ENCODE measurements at regions not wholly inside any gene's neighbourhood (a gene's known extent, or its start where the extent isn't known, plus 50 kb on each side); places are given as distances from the start of the nearest gene placed in this dataset.
"Not testable (repeated sequence)": the region's sequence is repeated elsewhere in the genome, so short reads cannot be mapped to it uniquely, and the experiment has no call there.

DNA sequence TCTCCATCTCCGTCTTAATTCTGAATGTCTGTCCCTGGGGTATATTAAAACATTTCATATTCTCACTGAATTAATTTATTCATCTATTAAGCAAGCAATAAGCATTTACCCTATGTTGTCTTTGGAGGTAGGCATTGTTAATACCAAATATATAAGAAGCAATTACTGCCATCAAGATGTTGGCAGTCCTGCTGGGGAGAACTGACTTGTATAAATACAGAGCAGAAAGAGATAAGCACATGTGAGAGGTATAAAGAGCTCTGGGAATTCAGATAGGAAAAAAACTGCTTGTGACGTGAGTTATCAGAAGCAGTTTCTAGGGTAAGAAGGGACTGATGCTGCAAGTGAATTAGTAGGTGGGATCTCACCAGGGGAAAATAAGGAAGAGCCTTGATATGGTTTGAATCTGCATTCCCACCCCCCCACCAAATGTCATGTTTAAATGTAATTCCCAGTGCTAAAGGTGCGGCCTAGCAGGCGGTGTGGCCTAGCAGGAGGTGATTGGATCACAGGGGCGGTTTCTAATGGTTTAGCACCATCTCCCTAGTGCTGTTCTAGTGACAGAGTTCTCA lies 286.8 kb downstream of the RAD51AP2 start:
- Mint-ChIP-seq H3K36me3 (ENCODE audit: low read depth) (no peaks in the 10 kb centered on the region), H3K9me3 (no peaks in the 10 kb centered on the region), H3K4me1 (ENCODE audit: low read depth) (no peaks in the 10 kb centered on the region), H3K4me3 (no peak overlapping the region), H3K27ac (no peak overlapping the region), H3K27me3 (ENCODE audit: low read depth) (no peaks in the 10 kb centered on the region)
- no peak for DNase-seq
- intact Hi-C loops (cut with micrococcal nuclease) = no loop called here
- CTCF ChIA-PET = no interaction called here

GRCh38 chr2:17229414-17229813 lies 288.8 kb downstream of the RAD51AP2 start:
- H3K4me1 Mint-ChIP-seq (ENCODE audit: low read depth) = no peaks in the 10 kb centered on the region
- no peaks in the 10 kb centered on the region for H3K27me3 Mint-ChIP-seq (ENCODE audit: low read depth)
- DNase-seq = no peak
- intact Hi-C loops (cut with micrococcal nuclease) = no loop called here
- CTCF ChIA-PET = no interaction called here
- peaks cover 4% of the 10 kb centered on the region for H3K9me3 Mint-ChIP-seq
- H3K36me3 Mint-ChIP-seq (ENCODE audit: low read depth) = no peaks in the 10 kb centered on the region
- no peak overlapping the region for H3K4me3 Mint-ChIP-seq
- H3K27ac Mint-ChIP-seq = no peak overlapping the region

DNA sequence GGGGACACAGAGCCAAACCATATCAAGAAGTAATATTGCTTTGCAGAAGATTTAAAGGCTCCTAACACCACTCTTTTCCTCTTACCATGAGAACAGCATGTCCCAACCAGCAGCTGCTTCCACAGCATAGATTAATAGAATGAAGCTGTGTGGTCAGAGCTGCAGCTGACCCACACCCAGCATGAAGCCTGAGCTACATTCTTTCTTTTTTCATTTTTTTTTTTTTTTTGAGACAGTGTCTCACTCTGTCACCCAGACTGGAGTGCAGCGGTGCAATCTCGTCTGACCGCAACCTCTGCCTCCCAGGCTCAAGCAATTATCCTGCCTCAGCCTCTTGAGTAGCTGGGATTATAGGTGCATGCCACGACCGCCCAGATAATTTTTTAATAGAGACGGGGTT lies 289.8 kb downstream of the RAD51AP2 start:
- Mint-ChIP-seq H3K4me1 (ENCODE audit: low read depth) (no peaks in the 10 kb centered on the region), H3K9me3 (peaks cover 6% of the 10 kb centered on the region), H3K27me3 (ENCODE audit: low read depth) (no peaks in the 10 kb centered on the region), H3K36me3 (ENCODE audit: low read depth) (no peaks in the 10 kb centered on the region), H3K27ac (no peak overlapping the region), H3K4me3 (no peak overlapping the region)
- CTCF ChIA-PET = no interaction called here
- no peak for DNase-seq
- intact Hi-C loops (cut with micrococcal nuclease) = no loop called here

DNA sequence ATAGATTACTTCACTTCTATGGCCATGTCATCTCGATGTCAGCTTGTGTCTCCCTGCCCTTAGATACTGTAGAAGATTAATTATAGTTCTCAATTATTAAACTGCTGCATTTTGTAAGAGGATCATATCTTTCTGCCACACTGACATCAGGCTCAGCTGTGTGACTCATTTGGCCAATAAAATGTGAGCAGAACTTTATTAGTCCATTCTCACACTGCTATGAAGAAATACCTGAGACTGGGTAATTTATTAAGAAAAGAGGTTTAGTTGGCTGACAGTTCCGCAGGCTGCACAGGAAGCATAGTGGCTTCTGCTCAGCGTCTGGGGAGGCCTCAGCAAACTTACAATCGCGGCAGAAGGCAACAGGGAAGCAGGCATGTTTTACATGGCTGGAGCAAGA lies 290.4 kb downstream of the RAD51AP2 start:
- CTCF ChIA-PET = no interaction called here
- intact Hi-C loops (cut with micrococcal nuclease) = no loop called here
- Mint-ChIP-seq H3K36me3 (ENCODE audit: low read depth) (no peaks in the 10 kb centered on the region), H3K4me1 (ENCODE audit: low read depth) (no peaks in the 10 kb centered on the region), H3K27me3 (ENCODE audit: low read depth) (no peaks in the 10 kb centered on the region), H3K27ac (no peak overlapping the region), H3K9me3 (peaks cover 6% of the 10 kb centered on the region), H3K4me3 (no peak overlapping the region)
- no peak for DNase-seq

DNA sequence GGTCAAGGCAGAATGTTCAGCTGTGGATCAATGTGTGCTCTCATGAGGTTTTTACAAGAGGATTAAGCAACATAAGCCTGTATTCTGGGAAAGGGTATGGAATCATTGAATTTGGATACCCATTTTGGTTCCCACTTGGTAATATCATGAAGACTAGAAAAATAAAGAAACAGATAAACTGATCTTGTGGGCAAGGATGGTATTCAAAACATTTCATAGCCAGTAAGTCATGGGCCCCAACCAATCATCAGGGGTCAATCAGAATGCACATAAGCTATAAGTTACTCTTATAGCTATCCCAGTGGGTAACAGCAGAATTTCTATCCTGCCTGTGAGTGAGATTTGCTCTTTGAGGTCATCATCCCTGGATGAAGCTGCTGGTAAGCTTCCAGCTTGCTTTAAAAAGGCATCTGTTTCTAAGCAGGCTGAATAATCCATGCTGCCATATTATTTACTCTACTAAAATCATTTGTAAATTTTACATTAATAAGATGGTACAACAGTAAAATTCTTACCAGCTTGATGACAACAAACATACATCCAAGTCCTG lies 291.2 kb downstream of the RAD51AP2 start:
- no peak overlapping the region for H3K4me3 Mint-ChIP-seq
- H3K9me3 Mint-ChIP-seq = peaks cover 6% of the 10 kb centered on the region
- H3K27me3 Mint-ChIP-seq (ENCODE audit: low read depth) = no peaks in the 10 kb centered on the region
- CTCF ChIA-PET = no interaction called here
- no peaks in the 10 kb centered on the region for H3K4me1 Mint-ChIP-seq (ENCODE audit: low read depth)
- no peaks in the 10 kb centered on the region for H3K36me3 Mint-ChIP-seq (ENCODE audit: low read depth)
- intact Hi-C loops (cut with micrococcal nuclease) = no loop called here
- H3K27ac Mint-ChIP-seq = no peak overlapping the region
- DNase-seq = no peak

- CTCF ChIA-PET = interaction anchor here (0.6 kb wide), 1 partner anchor 38 kb away, joined by 4 read pairs; no protein-coding TSS in a partner anchor
- intact Hi-C loops (cut with micrococcal nuclease) = no loop called here
- Mint-ChIP-seq H3K36me3 (ENCODE audit: low read depth) (no peaks in the 10 kb centered on the region), H3K4me1 (ENCODE audit: low read depth) (no peaks in the 10 kb centered on the region), H3K27me3 (ENCODE audit: low read depth) (no peaks in the 10 kb centered on the region), H3K27ac (no peak overlapping the region), H3K4me3 (no peak overlapping the region), H3K9me3 (peaks cover 6% of the 10 kb centered on the region)
- no peak for DNase-seq
Measured at GRCh38 chr2:17223211-17223610, 295.0 kb downstream of the RAD51AP2 start.

DNA sequence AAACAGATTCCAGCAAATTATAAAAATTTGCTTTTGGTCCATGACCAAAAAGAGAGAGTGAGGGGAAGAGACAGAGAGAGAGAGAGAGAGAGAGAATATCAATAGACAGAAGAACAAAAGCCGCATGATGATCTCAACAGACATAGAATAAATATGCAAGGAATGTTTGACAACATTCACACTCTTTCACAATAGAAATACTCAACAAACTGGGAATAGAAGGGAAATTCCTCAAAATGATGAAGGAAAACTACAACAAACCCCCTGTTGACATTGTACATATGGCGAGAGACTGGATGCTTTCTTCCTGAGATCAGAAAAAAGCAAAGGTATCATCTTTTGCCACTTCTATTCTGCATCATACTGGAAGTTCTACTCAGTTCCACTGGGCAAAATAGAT lies 309.7 kb downstream of the RAD51AP2 start:
- H3K27me3 Mint-ChIP-seq (ENCODE audit: low read depth) = no peaks in the 10 kb centered on the region
- H3K4me1 Mint-ChIP-seq (ENCODE audit: low read depth) = no peaks in the 10 kb centered on the region
- intact Hi-C loops (cut with micrococcal nuclease) = no loop called here
- CTCF ChIA-PET = no interaction called here
- no peak for DNase-seq
- H3K27ac Mint-ChIP-seq = no peak overlapping the region
- H3K36me3 Mint-ChIP-seq (ENCODE audit: low read depth) = no peaks in the 10 kb centered on the region
- peaks cover 7% of the 10 kb centered on the region for H3K9me3 Mint-ChIP-seq
- H3K4me3 Mint-ChIP-seq = no peak overlapping the region

GRCh38 chr2:17206771-17207170 lies 311.5 kb downstream of the RAD51AP2 start:
- H3K36me3 Mint-ChIP-seq (ENCODE audit: low read depth) = no peaks in the 10 kb centered on the region
- no peaks in the 10 kb centered on the region for H3K27me3 Mint-ChIP-seq (ENCODE audit: low read depth)
- H3K4me3 Mint-ChIP-seq = no peak overlapping the region
- peaks cover 4% of the 10 kb centered on the region for H3K9me3 Mint-ChIP-seq
- CTCF ChIA-PET = no interaction called here
- no peak overlapping the region for H3K27ac Mint-ChIP-seq
- intact Hi-C loops (cut with micrococcal nuclease) = no loop called here
- no peaks in the 10 kb centered on the region for H3K4me1 Mint-ChIP-seq (ENCODE audit: low read depth)
- no peak for DNase-seq

DNA sequence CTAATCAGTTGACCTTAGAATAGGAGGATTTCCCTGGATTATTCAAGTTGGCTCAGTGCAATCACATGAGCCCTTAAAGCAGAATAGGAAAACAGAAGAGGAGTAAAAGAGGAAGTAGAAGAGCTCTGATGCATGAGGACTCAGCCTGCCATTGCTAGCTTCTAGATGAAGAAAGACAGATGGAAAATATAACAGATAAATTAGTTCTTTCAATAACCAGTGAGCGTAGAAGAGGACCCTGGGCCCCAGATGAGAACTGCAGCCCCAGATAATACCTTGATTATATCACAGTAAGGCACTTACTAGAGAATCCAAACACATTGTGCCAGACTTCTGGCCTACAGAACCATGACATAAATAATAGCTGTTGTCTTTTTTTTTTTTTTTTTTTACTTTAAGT lies 314.0 kb downstream of the RAD51AP2 start:
- H3K27me3 Mint-ChIP-seq (ENCODE audit: low read depth); H3K4me3 Mint-ChIP-seq; H3K4me1 Mint-ChIP-seq (ENCODE audit: low read depth); intact Hi-C loops (cut with micrococcal nuclease); DNase-seq; H3K27ac Mint-ChIP-seq; CTCF ChIA-PET; H3K36me3 Mint-ChIP-seq (ENCODE audit: low read depth); H3K9me3 Mint-ChIP-seq: not testable (repeated sequence)

DNA sequence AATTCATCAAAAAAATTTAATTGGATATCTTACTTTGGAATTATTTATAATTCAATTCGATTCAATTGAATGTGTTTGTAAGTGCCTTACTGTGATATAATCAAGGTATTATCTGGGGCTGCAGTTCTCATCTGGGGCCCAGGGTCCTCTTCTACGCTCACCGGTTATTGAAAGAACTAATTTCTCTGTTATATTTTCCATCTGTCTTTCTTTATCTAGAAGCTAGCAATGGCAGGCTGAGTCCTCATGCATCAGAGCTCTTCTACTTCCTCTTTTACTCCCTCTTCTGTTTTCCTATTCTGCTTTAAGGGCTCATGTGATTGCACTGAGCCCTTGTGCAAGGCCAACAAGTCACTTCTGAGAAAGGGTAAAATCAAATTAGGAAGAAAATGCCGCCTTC lies 315.6 kb downstream of the RAD51AP2 start:
- H3K27ac Mint-ChIP-seq; H3K36me3 Mint-ChIP-seq (ENCODE audit: low read depth); CTCF ChIA-PET; H3K9me3 Mint-ChIP-seq; H3K27me3 Mint-ChIP-seq (ENCODE audit: low read depth); DNase-seq; H3K4me3 Mint-ChIP-seq; H3K4me1 Mint-ChIP-seq (ENCODE audit: low read depth); intact Hi-C loops (cut with micrococcal nuclease): not testable (repeated sequence)

- no peaks in the 10 kb centered on the region for H3K36me3 Mint-ChIP-seq (ENCODE audit: low read depth)
- intact Hi-C loops (cut with micrococcal nuclease) = no loop called here
- H3K4me1 Mint-ChIP-seq (ENCODE audit: low read depth) = no peaks in the 10 kb centered on the region
- CTCF ChIA-PET = no interaction called here
- H3K4me3 Mint-ChIP-seq = no peak overlapping the region
- H3K27ac Mint-ChIP-seq = no peak overlapping the region
- no peaks in the 10 kb centered on the region for H3K27me3 Mint-ChIP-seq (ENCODE audit: low read depth)
- no peak for DNase-seq
- H3K9me3 Mint-ChIP-seq = peaks cover 3% of the 10 kb centered on the region
Measured at GRCh38 chr2:17199741-17200140, 318.5 kb downstream of the RAD51AP2 start.

- H3K27ac Mint-ChIP-seq = no peak overlapping the region
- CTCF ChIA-PET = no interaction called here
- no peaks in the 10 kb centered on the region for H3K9me3 Mint-ChIP-seq
- no peaks in the 10 kb centered on the region for H3K27me3 Mint-ChIP-seq (ENCODE audit: low read depth)
- no peak for DNase-seq
- no peaks in the 10 kb centered on the region for H3K36me3 Mint-ChIP-seq (ENCODE audit: low read depth)
- H3K4me3 Mint-ChIP-seq = no peak overlapping the region
- intact Hi-C loops (cut with micrococcal nuclease) = no loop called here
- H3K4me1 Mint-ChIP-seq (ENCODE audit: low read depth) = no peaks in the 10 kb centered on the region
Measured at GRCh38 chr2:17196380-17196779, 321.9 kb downstream of the RAD51AP2 start.

DNA sequence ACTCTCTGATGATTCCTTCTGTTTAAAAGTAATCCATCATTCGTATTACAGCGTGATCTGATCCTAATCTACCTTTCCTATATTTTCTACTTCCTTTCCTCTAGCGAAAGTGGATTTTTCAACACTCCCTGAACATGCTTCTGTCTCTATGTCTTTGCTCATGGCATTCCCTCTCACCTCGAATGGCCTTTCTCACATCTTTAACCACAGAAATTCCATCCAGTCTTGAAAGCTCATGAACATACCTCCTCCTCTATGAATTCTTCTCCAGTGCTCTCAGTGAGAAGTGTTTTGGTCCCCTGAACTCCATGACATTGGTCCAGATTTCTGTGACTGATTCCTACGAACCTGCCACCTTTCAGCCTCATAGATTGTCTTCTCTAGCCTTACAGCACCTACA lies 323.2 kb downstream of the RAD51AP2 start:
- intact Hi-C loops (cut with micrococcal nuclease) = no loop called here

GRCh38 chr2:17194083-17194482 lies 324.2 kb downstream of the RAD51AP2 start:
- H3K27ac Mint-ChIP-seq = no peak overlapping the region
- H3K4me3 Mint-ChIP-seq = no peak overlapping the region
- DNase-seq = no peak
- H3K27me3 Mint-ChIP-seq (ENCODE audit: low read depth) = no peaks in the 10 kb centered on the region
- H3K4me1 Mint-ChIP-seq (ENCODE audit: low read depth) = no peaks in the 10 kb centered on the region
- CTCF ChIA-PET = no interaction called here
- H3K36me3 Mint-ChIP-seq (ENCODE audit: low read depth) = no peaks in the 10 kb centered on the region
- intact Hi-C loops (cut with micrococcal nuclease) = no loop called here
- H3K9me3 Mint-ChIP-seq = no peaks in the 10 kb centered on the region

More for the DNA sequence above, 323.2 kb downstream of the RAD51AP2 start:
- CTCF ChIA-PET = no interaction called here
- Mint-ChIP-seq H3K4me1 (ENCODE audit: low read depth) (no peaks in the 10 kb centered on the region), H3K4me3 (no peak overlapping the region), H3K27me3 (ENCODE audit: low read depth) (no peaks in the 10 kb centered on the region), H3K9me3 (no peaks in the 10 kb centered on the region), H3K36me3 (ENCODE audit: low read depth) (no peaks in the 10 kb centered on the region), H3K27ac (no peak overlapping the region)
- no peak for DNase-seq

All from activated naive CD4-positive, alpha-beta T cell treated with anti-CD3 and anti-CD28 coated beads for 36 hours (primary cell).